NB4 (cell line): ENCODE measurements at regions not wholly inside any gene's neighbourhood (a gene's known extent, or its start where the extent isn't known, plus 50 kb on each side); places are given as distances from the start of the nearest gene placed in this dataset.

ENCODE experiments used
- CTCF ChIP-seq: IDR thresholded peaks from one replicate; pipeline ENCODE4 v1.5.1; 2012; ENCODE audit warnings: low read depth, low read length
- MAX ChIP-seq: IDR thresholded peaks from 2 replicates; pipeline ENCODE4 v1.6.1; 2011; ENCODE audit warnings: low read depth, low read length
- MYC ChIP-seq: IDR thresholded peaks from 2 replicates; pipeline ENCODE4 v1.6.1; 2011; ENCODE audit warnings: low read depth, low read length
- POLR2A ChIP-seq: IDR thresholded peaks from 2 replicates; pipeline ENCODE4 v1.6.1; 2011; ENCODE audit warnings: mild to moderate bottlenecking; ENCODE audit not compliant: insufficient read length; ENCODE audit errors: extremely low read depth

DNA sequence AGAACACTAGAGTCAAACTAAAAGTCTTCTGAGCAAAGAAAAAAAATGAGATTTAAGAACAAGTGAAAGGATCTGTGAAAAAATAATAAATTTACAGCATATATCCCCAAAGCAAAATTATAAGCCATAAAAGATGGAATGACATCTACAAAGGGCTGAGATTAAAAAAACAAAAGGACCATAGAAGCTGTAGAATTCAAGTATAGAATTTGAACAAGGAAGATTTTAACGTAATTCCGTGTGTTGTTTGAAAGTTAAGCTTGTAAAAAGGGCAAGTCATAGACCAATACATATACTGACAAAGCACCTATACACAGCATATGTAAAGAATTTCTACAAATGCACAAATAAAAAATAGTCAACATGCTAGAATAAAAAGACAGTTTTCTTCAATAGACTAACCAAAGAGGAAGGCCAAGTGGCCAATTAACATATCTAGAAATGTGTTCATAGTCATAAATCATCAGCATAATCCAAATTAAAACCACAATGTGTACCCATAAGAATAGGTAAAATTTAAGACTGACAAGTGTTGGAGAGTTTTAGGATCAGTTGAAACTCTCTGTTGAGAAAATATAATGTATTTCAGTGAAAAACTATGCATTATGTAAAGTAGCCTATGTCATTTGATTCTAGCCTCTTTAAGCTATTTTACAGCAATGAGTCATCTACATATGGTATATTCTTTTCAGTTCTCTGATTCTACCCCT is 674.9 kb downstream of the OLFM4 start:
- TF ChIP-seq CTCF (no peak), MAX (no peak), POLR2A (no peak), MYC (no peak)
